ENCODE measurements at regions not wholly inside any gene's neighbourhood (a gene's known extent, or its start where the extent isn't known, plus 50 kb on each side); places are given as distances from the start of the nearest gene placed in this dataset.

GRCh38 chr12:131452444-131452860, 258.4 kb upstream of the SFSWAP start:
- Histone ChIP-seq H3K27ac (replicated peaks) (no peak overlapping the region), H3K27me3 (ENCODE audit: insufficient read depth, poor library complexity, severe bottlenecking) (no peaks in the 10 kb centered on the region), H3K4me3 (replicated peaks; ENCODE audit: insufficient read depth, low read length) (no peak overlapping the region)
- DNase-seq (ENCODE audit: low read depth in 1 of 2, low spot score in 1 of 2) = no peak
- TF ChIP-seq CTCF (IDR thresholded peaks at IDR 0.05; ENCODE audit: insufficient read depth, low read length) = peak; percentile 14
- TF ChIP-seq REST (IDR thresholded peaks at IDR 0.05; ENCODE audit: insufficient replicate concordance, low read depth) = no peak

- peak; percentile 42 to 47 for DNase-seq (ENCODE audit: low read depth in 1 of 2, low spot score in 1 of 2)
- no peak overlapping the region for H3K27ac ChIP-seq (replicated peaks)
- no peak for TF ChIP-seq SPI1 (IDR thresholded peaks at IDR 0.05; ENCODE audit: borderline replicate concordance, low read depth)
- peak; percentile 67 for TF ChIP-seq CTCF (IDR thresholded peaks at IDR 0.05; ENCODE audit: insufficient read depth, low read length)
- no peaks in the 10 kb centered on the region for H3K27me3 ChIP-seq (ENCODE audit: insufficient read depth, poor library complexity, severe bottlenecking)
- no peak overlapping the region for H3K4me3 ChIP-seq (replicated peaks; ENCODE audit: insufficient read depth, low read length)
Observed at GRCh38 chr12:131454418-131455217, 256.3 kb upstream of the SFSWAP start.

- no peak overlapping the region for H3K4me3 ChIP-seq (replicated peaks; ENCODE audit: insufficient read depth, low read length)
- no peak for TF ChIP-seq SPI1 (IDR thresholded peaks at IDR 0.05; ENCODE audit: borderline replicate concordance, low read depth)
- no peak for TF ChIP-seq GABPA (IDR thresholded peaks at IDR 0.05; ENCODE audit: low read depth)
- no peak for TF ChIP-seq CTCF (IDR thresholded peaks at IDR 0.05; ENCODE audit: insufficient read depth, low read length)
- no peak for TF ChIP-seq REST (IDR thresholded peaks at IDR 0.05; ENCODE audit: insufficient replicate concordance, low read depth)
- TF ChIP-seq POLR2AphosphoS5 (IDR thresholded peaks at IDR 0.05; ENCODE audit: low read depth) = no peak
- no peak overlapping the region for H3K27ac ChIP-seq (replicated peaks)
- no peak for DNase-seq (ENCODE audit: low read depth in 1 of 2, low spot score in 1 of 2)
- no peaks in the 10 kb centered on the region for H3K27me3 ChIP-seq (ENCODE audit: insufficient read depth, poor library complexity, severe bottlenecking)
Observed at GRCh38 chr12:131455218-131455506, 255.7 kb upstream of the SFSWAP start.

- Histone ChIP-seq H3K27ac (replicated peaks) (no peak overlapping the region), H3K27me3 (ENCODE audit: insufficient read depth, poor library complexity, severe bottlenecking) (no peaks in the 10 kb centered on the region), H3K4me3 (replicated peaks; ENCODE audit: insufficient read depth, low read length) (no peak overlapping the region)
- no peak for DNase-seq (ENCODE audit: low read depth in 1 of 2, low spot score in 1 of 2)
- TF ChIP-seq CTCF (IDR thresholded peaks at IDR 0.05; ENCODE audit: insufficient read depth, low read length) = no peak
- TF ChIP-seq SPI1 (IDR thresholded peaks at IDR 0.05; ENCODE audit: borderline replicate concordance, low read depth) = no peak
- TF ChIP-seq POLR2AphosphoS5 (IDR thresholded peaks at IDR 0.05; ENCODE audit: low read depth) = no peak
- TF ChIP-seq GABPA (IDR thresholded peaks at IDR 0.05; ENCODE audit: low read depth) = no peak
- no peak for TF ChIP-seq REST (IDR thresholded peaks at IDR 0.05; ENCODE audit: insufficient replicate concordance, low read depth)
Observed at GRCh38 chr12:131455581-131456110, 255.2 kb upstream of the SFSWAP start.
